ENCODE measurements at regions not wholly inside any gene's neighbourhood (a gene's known extent, or its start where the extent isn't known, plus 50 kb on each side); places are given as distances from the start of the nearest gene placed in this dataset.

GRCh38 chr14:97109234-97109633, 312.1 kb downstream of the VRK1 start:
- TF ChIP-seq CTCF (IDR thresholded peaks at IDR 0.05), result no peak
- no peak for TF ChIP-seq POLR2A (IDR thresholded peaks at IDR 0.05)

Data from suprapubic skin (tissue), 3 donors.